HT-29 (cell line): ENCODE measurements at regions not wholly inside any gene's neighbourhood (a gene's known extent, or its start where the extent isn't known, plus 50 kb on each side); places are given as distances from the start of the nearest gene placed in this dataset.

Experiments used
- DNase-seq: peaks from one replicate; pipeline ENCODE4 v3.0.0-alpha.2; 2015; ENCODE audit warnings: low spot score

GRCh38 chr16:87552072-87552718, 50.1 kb upstream of the JPH3 start:
- no peak for DNase-seq

GRCh38 chr16:87551487-87551886, 50.8 kb upstream of the JPH3 start:
- DNase-seq = no peak

GRCh38 chr16:87550495-87550961, 51.8 kb upstream of the JPH3 start:
- DNase-seq = peak; percentile 13

GRCh38 chr16:87549627-87550494, 52.4 kb upstream of the JPH3 start:
- no peak for DNase-seq

GRCh38 chr16:87548046-87548445, 54.3 kb upstream of the JPH3 start:
- no peak for DNase-seq

- no peak for DNase-seq
Measured at GRCh38 chr16:87543436-87544191, 50.8 kb upstream of the ZCCHC14 start.

GRCh38 chr16:87542531-87543102, 49.8 kb upstream of the ZCCHC14 start:
- no peak for DNase-seq
